ELF-1 (cell line): ENCODE measurements at regions not wholly inside any gene's neighbourhood (a gene's known extent, or its start where the extent isn't known, plus 50 kb on each side); places are given as distances from the start of the nearest gene placed in this dataset.

Source experiments
- DNase-seq: peaks from one replicate; pipeline ENCODE4 v3.0.0-alpha.2; 2016; ENCODE audit warnings: low read depth, low spot score

DNA sequence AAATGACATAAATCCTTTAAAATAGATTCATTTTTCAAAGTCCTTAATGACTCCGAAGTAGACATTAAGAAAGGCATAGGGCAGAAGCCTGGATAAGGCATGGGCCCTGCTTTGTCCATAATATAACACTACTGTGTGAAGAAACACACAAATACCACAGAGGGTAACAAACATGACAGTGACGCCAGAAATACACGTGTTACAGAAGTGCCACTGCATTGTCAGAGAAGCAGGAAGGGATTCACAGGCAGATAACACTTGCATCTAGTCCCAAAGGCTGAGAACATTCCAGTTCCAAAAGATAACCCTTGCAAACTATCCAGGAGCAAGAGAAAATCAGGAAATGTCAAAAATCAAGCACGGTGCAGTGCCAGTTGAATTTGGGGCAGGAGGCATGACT is 633.2 kb downstream of the LIG4 start:
- no peak for DNase-seq

DNA sequence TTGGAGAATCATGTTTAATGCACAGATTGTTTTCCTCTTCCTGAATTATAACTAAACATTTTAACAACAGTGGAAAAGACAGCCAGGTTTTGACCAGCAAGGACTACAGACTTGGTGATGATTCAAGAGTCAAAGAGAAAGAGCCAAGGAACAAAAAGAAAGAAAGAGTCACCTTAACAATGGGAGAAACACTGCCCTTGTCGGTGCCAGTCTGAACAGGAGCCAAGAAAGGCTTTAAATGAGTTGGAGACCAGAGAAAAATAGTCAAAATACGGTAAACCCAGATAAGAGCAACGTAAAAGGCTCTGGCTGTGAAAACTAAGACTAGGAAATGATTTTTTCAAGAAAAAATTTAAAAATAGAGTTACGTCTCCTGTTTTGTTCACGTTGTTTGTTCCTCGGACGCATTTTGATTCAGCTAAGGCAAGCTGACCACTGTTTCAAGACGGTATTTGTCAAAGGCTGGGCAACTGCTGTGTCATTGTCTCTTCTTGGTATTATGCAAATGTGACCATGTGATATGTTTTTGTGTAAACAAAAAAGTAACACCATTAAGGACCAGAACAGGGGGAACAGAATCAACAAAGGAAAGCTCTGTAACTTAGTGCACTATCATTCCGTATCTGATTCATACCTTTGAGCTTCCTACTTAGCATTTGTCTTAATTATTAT is 634.5 kb downstream of the LIG4 start:
- DNase-seq, result peak; percentile 14

DNA sequence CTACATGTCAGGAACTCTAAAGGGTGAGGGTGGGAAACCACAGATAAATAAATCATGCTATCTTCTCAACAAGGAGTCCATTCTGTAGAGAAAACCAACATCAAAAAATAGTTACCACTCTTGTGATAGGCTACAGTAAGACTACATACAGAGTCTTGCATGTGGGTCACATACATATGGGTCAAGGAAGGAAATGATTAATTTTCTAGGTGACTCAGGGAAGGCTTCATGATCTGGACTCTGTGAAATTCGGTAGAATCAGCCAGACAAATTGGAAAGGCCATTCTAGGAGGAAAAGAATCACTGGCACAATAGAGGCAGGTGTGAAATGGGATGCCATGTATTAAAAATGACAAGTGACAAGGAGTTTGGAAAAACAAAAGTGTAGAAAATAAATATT is 638.9 kb downstream of the LIG4 start:
- DNase-seq, result no peak

DNA sequence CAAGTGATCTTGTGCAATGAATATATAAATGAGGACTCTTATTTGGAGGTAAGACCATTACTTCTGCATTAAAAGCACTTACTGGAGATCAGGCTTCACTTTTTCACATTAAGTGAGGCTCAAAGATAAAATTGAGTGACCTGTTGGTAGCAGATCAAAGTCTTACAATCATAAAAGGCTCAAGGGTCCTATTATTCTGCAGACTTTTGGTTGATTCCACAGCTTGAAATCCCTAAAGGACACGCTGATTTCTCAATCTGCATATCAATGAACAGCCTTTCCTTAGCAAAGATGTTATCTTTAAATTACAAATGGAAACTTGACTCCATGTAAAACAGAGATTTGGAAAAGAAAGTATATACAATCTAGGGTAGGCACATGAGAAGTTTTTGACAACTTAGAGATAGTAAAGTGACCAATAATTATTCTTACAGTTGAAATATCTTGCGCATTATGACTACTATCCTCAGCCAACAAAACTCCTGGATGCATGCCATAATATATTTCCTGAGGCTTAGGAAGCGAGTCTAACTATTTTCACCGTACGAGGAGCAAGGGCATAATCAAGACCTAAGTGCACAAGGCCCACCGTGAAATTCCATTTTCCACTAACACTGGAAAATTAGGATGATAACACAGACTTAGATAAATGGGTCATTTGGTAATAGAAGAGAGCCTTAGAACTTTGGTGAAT is 640.7 kb downstream of the LIG4 start:
- DNase-seq, result no peak

DNA sequence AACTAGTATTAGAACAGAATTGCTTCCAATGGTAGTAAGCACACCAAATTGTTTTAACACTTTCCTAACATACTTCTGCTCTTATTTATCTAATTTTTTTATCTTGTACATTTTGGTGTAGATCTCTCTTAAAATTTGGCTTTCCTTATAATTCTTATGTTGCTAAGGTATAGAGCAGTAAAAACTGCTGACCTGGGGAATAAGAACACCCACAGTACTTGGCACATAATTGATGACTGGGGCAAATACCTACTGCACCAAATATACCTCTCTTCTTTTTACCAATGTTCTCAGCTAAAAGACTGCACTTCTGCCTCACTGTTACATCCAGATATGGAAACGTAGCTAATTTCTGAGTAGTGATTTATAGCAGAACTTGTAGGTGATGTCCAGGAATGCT is 642.2 kb downstream of the LIG4 start:
- no peak for DNase-seq

DNA sequence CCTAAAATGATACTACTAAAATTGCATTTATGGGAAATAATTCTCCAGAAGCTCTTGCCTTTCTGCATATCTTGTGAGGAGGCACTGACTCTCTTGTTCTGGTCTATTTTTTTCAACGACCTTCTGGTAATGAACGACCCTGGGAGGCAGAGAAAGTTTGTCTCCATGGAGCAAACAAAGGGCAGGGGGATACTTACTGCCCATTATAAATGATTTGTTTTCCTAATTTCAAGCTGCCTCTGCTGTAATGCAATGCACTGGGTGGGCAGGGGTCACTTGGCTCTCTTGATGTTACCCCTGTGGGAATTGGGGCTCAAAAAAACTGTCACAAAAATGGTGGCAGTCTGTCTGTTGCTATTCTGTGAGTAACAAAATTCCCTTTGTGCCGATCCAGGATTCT is 643.2 kb downstream of the LIG4 start:
- no peak for DNase-seq

DNA sequence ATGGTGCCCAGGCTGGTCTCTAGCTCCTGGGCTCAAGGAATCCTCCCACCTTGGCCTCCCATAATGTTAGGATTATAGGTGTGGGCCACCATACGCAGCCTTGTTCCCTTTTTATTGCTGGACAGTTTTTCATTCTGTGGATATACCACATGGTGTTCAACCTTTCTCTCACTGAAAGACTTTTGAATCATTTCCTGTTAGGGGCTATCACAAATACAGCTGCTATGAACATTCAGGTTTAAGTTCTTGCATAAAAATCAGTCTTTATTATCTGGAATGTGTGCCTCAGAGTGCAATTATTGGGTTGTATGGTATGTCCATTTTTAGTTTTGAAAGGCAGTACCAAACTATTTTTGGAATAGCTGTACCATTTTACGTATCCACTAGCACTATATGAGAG is 647.2 kb downstream of the LIG4 start:
- no peak for DNase-seq

DNA sequence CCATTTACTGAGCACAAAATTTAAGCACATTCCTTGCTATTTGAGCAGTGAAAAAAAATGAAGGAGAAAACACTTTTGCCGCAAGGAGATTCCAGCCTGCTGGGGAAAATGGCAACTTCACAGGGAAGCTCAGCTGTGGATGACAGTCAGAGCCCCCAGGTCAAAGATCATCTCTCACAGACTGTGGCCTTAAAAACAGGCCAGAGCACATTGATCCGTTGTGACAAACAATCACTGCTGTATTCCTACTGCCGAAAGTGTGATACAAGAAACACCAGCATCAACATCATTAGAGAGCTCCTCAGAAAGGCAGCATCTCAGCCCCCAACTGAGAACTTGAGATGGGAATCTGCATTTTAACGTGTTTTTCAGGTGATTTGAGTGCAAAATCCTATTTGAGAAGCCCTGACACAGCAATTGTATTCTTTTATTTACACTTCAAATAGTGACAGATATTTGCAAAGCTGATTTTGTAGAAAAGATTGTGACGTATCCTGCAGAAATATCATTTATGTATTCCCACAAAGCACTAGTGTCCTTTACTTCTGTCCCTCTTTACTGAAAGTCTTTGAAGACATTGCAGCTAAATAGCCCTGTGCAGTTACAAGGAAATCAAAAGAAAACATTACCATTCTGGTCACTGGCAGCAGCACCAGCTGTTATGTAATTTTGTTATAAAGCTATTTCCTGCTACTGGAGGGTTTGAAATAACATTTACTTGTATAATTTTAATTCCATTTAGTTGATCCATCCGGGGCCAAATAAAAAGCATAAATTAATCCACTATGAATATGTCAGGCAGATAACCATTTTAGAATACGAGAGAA is 652.0 kb downstream of the LIG4 start:
- peak; percentile 12 for DNase-seq

DNA sequence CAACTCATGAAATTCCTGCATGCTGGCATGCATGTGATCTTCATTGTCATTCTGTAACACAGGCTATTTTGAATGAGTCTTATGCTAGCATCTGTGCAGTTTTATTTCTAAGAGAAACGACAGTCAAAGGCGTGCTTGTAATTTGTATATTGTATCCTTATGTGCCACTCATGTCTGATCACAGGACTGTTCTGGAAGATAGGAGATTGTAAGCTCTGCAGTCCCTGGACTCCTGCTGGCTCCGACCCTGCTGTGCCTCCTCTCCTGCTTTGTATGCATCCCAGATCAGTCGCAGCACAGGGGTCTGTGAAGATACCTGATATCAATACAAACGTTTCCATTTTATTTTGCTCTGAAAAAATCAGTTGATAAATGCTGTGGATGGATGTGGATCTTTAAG is 653.1 kb downstream of the LIG4 start:
- DNase-seq, result no peak

DNA sequence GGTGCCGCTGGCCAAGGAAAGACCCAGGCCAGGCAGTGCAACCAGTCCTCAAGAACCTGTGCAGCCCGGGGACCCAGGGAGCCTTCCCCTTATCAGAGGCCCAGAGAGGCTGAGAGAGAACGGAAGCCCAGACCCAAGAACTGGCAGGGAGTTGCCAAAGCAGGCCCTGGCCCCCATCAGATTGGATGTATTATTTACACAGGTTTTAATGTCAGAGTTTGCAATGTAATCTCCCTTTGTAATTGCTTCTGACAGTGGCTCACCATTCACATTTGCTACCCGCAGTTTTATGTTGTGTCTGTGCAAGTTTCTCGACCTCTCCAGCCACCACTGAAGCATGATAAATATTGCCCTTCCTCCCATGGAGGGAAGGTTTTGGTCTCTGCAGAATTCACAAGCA is 660.9 kb downstream of the LIG4 start:
- DNase-seq, result no peak

DNA sequence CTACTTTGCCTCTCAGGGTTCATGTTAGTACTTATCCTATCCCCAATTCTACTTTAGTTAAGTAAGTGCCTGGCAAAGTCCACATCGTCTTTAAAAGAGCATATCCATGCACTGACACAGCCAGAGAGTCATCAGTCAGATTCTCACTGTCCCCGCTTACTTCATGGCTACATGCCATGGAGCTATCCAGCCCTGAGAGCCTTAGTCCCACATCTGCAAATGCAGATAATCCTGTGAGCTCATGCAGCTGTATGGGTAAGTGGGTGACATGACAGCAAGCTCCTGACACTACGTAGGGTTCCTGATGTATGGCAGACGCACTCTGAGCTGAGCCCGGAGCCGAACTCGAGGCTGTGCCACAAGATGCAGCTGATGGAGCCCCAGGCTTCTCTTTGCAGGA is 661.5 kb downstream of the LIG4 start:
- no peak for DNase-seq

DNA sequence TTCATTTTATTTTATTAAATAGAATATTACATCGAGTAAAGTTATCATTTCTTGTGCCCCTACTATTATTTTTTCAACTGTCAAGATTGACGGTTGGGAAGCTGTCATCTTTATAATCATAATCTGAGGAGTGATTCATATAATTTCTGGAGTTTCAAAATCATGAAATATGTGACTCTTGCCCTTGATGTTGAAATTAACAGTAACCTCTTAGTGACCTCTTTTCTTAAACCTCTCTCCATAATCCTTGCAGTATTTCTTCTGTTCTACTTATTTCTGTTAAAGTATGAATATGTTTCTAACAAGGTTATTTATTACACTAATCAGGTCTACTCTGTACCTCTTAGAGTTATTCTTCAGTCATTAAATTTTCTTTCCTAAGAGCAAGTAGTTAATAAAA is 663.8 kb downstream of the LIG4 start:
- no peak for DNase-seq

DNA sequence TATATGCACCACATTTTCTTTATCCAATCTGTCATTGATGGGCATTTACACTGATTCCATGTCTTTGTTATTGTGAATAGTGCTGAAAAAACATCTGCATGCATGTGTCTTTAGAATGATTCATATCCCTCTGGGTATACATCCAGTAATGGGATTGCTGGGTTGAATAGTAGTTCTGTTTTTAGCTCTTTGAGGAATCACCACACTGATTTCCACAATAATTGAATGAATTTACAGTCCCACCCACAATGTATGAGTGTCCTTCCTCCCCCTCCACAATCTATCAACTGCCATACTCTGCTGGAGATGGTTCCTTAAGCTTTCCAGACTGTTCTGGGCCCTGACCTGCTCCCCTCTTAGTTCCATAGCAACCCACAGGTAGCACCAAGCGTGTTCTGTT is 667.0 kb downstream of the LIG4 start:
- DNase-seq, result no peak

DNA sequence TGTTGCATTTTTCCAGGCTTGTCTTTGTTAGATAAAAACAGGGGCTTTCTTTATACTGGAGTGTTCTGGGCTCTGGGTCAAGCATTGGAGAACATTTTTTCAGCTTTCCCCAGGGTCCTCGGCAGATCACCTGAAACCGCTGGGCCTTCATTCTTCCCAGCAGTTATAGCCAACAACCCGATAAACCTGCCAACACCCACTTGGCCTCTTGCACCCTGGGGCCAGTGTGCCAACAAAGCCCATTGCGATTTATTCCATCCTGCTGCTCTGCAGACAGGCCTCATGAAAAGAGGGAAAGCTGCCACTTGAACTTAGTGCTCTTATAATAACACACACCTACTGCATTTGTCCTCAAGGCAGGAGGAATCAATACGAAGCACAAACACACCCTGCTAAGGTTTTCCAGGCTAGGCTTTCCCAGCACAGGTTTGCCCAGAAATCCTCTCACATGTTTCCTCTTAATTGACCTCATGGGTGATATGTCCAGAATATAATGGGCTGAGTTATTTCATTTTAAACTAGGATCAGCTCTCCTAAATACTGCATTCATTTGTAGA is 669.3 kb downstream of the LIG4 start:
- DNase-seq, result no peak

DNA sequence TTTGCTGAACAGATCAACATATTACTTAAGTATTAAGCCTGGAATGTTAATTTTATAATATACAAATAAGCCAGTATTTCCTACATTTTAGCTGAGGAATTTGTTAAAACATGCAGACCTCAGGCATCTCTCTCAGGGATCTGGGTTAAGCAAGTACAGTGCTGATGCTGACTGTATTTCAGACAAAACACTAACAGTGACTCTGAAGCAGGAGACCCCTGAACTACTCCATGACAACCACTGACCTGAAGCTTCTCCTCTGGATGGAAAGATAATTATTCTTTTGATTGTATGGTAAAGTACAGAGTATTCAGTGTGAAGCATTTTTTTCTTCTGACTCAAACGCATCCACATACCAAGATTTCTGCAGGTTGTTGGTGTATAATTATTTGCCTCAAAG is 680.8 kb downstream of the LIG4 start:
- DNase-seq, result no peak

DNA sequence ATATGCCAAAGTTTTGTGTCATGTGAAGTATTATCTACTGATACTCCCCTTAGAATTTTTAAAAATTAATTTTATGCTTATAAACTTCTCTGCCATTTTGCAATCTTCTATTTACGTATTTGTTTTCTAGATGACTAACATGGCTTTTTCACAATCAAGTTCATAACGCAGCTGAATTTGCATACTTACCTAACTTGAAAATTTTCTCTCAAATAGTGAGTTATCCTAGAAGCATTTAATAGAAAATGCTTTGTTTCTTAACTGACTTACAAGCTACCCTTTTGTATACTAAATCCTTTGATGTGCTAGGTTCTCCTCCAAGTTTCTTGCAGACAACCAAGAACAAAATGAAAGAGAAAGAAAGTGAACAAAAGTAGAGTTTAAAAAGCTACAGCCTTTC is 683.5 kb downstream of the LIG4 start:
- DNase-seq, result no peak

DNA sequence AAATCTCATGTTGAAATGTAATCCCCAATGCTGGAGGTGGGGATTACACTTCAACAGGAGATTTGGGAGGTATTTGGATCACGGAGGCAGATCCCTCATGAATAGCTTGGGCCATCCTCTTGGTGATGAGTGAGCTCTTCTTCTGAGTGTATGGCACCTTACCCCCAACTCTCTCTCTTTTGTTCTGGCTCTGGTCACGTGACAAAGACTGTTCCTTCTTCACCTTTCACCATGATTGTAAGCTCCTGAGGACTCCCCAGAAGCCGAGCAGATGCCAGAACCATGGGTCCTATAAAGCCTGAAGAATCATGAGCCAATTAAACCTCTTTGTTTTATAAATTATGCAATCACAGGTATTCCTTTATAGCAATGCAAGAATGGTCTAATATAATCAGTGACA is 684.2 kb downstream of the LIG4 start:
- DNase-seq, result no peak

DNA sequence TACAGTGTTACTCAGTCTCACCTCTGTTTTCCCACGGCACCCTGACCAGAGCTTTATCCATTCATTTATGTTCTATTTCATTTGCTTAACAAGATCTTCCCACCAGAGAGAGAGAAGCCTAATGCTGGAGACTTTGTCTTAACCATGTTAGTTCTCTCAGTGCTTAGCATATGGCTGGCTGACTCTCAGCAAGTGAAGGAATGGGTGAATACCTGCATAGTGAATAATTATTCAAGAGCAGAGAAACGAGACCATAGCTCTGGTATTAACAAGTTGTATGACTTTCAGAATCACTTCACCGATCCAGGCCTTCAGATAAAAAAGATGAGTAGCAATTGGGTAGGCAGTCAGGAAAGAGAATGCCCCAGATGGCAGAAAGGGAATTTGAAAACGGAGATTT is 686.3 kb downstream of the LIG4 start:
- no peak for DNase-seq

DNA sequence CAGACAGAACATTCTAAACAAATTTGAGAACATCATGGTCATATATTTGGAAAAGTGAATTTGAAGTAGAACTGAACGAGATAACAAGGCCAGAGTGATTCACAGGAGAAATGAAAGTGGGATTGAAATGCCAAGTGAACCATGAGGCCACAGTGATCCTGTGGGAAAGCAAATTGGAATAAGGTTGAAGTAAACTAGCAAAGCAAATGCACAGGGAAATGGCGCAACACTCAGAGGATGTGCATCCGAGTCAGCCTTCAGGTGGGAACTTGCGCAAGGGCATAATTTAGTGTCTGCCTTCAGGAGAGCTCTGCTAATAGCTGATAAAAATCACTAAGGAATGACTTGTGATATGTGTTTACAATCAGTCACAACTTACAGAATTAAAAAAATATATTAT is 696.6 kb downstream of the LIG4 start:
- no peak for DNase-seq

DNA sequence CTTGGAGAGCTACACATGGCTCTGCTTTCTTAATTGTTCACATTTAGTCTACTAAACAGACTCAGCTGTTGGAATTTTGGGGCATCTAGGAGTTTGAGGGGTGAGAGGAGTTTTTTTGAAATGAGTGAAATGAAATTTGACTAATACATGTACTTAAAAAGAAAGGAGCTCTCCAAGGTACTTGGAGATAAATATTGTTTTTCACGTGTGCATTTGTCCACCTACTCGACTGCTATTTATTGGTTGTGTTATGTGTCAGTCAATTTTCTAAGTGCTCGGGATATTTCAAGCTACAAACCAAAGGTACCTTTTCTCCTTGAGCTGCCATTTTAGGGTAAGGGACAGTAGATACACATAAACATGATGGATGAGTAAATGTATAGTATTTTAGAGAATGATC is 697.0 kb downstream of the LIG4 start:
- no peak for DNase-seq

DNA sequence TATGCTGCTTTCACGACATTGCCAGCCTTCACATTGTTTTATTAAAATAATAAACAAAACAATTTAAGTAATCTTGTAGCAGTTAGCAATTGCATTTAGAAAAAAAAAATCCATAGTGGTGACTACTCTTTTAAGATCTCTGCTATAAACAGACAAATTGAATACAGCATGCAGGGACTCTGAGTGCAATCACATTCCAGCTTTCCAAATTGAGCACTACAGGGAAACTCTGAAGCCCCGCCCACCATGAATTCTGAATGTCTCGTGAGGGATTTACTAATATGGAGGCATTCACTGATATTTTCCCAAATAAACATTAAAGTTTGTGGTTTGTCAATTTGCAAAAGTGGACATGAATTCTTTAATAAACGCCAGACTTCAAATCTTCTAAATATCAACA is 698.8 kb downstream of the LIG4 start:
- no peak for DNase-seq

DNA sequence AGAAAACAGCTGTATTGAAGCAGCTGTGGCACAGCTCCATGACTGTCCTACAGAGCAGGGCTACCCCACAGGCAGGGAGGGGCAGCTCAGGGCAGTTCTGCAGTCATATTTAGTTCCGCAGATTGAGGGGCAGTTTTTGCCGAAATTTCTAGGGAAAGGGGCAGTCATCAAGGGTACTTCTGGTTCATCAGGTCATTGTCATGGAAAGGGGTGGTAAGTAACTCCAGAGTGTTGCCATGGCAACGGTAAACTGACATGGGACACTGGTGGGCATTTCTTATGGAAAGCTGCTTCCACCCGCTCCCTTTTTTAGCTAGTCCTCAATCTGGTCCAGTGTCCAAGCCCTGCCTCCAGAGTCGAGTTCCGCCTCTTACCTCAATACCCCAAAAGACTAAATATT is 702.8 kb downstream of the LIG4 start:
- DNase-seq, result no peak

DNA sequence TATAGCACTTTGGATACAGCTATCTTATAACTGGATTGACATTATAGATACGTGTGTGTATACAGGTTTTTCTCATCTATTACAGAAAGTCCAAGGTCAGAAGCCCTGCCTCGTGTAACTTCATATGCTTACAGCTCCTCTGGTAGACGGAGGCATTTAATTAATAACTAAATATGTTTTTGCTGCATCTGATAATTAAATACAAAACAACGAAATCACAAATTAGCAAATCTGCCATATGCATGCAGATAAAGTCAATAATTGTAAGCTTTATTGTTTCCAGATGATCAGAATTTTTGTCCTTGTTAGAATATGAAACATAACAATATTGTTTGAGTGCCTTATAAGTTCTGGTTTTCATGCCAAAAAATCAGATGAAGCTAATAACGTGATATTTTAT is 717.7 kb downstream of the LIG4 start:
- DNase-seq, result no peak
